Mesenchymal stem cell (in vitro differentiated cells and primary cell): ENCODE measurements at regions not wholly inside any gene's neighbourhood (a gene's known extent, or its start where the extent isn't known, plus 50 kb on each side); places are given as distances from the start of the nearest gene placed in this dataset.

Experiments used
- DNase-seq: peaks from one replicate; pipeline ENCODE4 v3.0.0-alpha.2; 2013
- H2AFZ ChIP-seq: one replicate; pipeline ENCODE4 v1.6.1; 2013; ENCODE audit warnings: low read depth, mild to moderate bottlenecking, control low read depth, inconsistent platforms, low read length, moderate library complexity
- H2AK5ac ChIP-seq: 2 replicates; pipeline ENCODE4 v1.6.1; 2013; ENCODE audit warnings: low read length, moderate library complexity, mild to moderate bottlenecking, inconsistent platforms; ENCODE audit not compliant: severe bottlenecking
- H2BK120ac ChIP-seq: one replicate; pipeline ENCODE4 v1.6.1; 2013; ENCODE audit warnings: low read depth, mild to moderate bottlenecking, inconsistent platforms, low read length, moderate library complexity
- H2BK12ac ChIP-seq, 2 experiments: one replicate each; pipeline ENCODE4 v1.6.1; 2013; ENCODE audit warnings: inconsistent platforms in 2 of 2, low read length in 2 of 2, mild to moderate bottlenecking in 2 of 2, moderate library complexity in 2 of 2, control low read depth in 1 of 2
- H2BK15ac ChIP-seq: one replicate; pipeline ENCODE4 v1.6.1; 2013; ENCODE audit warnings: mild to moderate bottlenecking, low read depth, inconsistent platforms; ENCODE audit not compliant: poor library complexity, severe bottlenecking
- H2BK5ac ChIP-seq: 2 replicates; pipeline ENCODE4 v1.6.1; 2013; ENCODE audit warnings: low read depth, mild to moderate bottlenecking, low read length, control low read depth, inconsistent platforms; ENCODE audit not compliant: poor library complexity, severe bottlenecking
- H3K14ac ChIP-seq, 2 experiments: one replicate each; pipeline ENCODE4 v1.6.1; 2013; ENCODE audit warnings: inconsistent platforms in 2 of 2, low read length in 2 of 2, control low read depth in 1 of 2, mild to moderate bottlenecking in 1 of 2, moderate library complexity in 1 of 2
- H3K18ac ChIP-seq, 2 experiments: one replicate each; pipeline ENCODE4 v1.6.1; 2013; ENCODE audit warnings: inconsistent platforms in 2 of 2, low read length in 2 of 2, control low read depth in 1 of 2, low read depth in 1 of 2, mild to moderate bottlenecking in 1 of 2
- H3K23ac ChIP-seq, 2 experiments: one replicate each; pipeline ENCODE4 v1.6.1; 2013; ENCODE audit warnings: inconsistent platforms in 2 of 2, low read length in 2 of 2, mild to moderate bottlenecking in 2 of 2, moderate library complexity in 2 of 2, control low read depth in 1 of 2
- H3K27ac ChIP-seq: 2 replicates; pipeline ENCODE4 v1.5.1; 2013; ENCODE audit warnings: mild to moderate bottlenecking, moderate library complexity, low read length, control low read depth, inconsistent platforms; ENCODE audit not compliant: poor library complexity, severe bottlenecking
- H3K27me3 ChIP-seq, 2 experiments: 2 replicates each; pipeline versions ENCODE4 v1.6.1 to v1.7.0; 2013; ENCODE audit warnings: low read length in 2 of 2, mild to moderate bottlenecking in 2 of 2, moderate library complexity in 2 of 2, control low read depth in 1 of 2, inconsistent platforms in 1 of 2; ENCODE audit not compliant: control insufficient read depth in 1 of 2, insufficient read depth in 1 of 2
- H3K36me3 ChIP-seq, 2 experiments: 2 replicates each; pipeline versions ENCODE4 v1.6.1 to v1.7.0; 2013; ENCODE audit warnings: low read length in 2 of 2, control low read depth in 1 of 2, inconsistent platforms in 1 of 2, low read depth in 1 of 2, mild to moderate bottlenecking in 1 of 2; ENCODE audit not compliant: insufficient read depth in 2 of 2, control insufficient read depth in 1 of 2
- H3K4ac ChIP-seq, 2 experiments: one replicate each; pipeline ENCODE4 v1.6.1; 2013; ENCODE audit warnings: inconsistent platforms in 2 of 2, low read length in 2 of 2, mild to moderate bottlenecking in 2 of 2, moderate library complexity in 2 of 2, control low read depth in 1 of 2, low read depth in 1 of 2
- H3K4me1 ChIP-seq: 2 replicates; pipeline ENCODE4 v1.6.1; 2013; ENCODE audit warnings: low read depth, low read length, control low read depth; ENCODE audit not compliant: control insufficient read depth, insufficient read depth
- H3K4me2 ChIP-seq: 2 replicates; pipeline ENCODE4 v1.6.1; 2013; ENCODE audit warnings: low read length, mild to moderate bottlenecking, inconsistent platforms; ENCODE audit not compliant: poor library complexity, severe bottlenecking
- H3K4me3 ChIP-seq, 2 experiments: 2 replicates each; pipeline versions ENCODE4 v1.5.1 to v1.7.0; 2013; ENCODE audit warnings: low read length in 2 of 2, mild to moderate bottlenecking in 2 of 2, control low read depth in 1 of 2, low read depth in 1 of 2; ENCODE audit not compliant: insufficient read depth in 1 of 2
- H3K79me1 ChIP-seq: replicated peaks from 2 replicates; pipeline ENCODE4 v1.6.1; 2013; ENCODE audit warnings: mild to moderate bottlenecking, control low read depth, low read length, inconsistent platforms; ENCODE audit not compliant: poor library complexity, severe bottlenecking
- H3K9ac ChIP-seq: 2 replicates; pipeline ENCODE4 v1.7.0; 2013; ENCODE audit warnings: mild to moderate bottlenecking, low read length, moderate library complexity
- H3K9me3 ChIP-seq: 2 replicates; pipeline ENCODE4 v1.7.0; 2013; ENCODE audit warnings: mild to moderate bottlenecking, low read length; ENCODE audit not compliant: control insufficient read depth
- H4K8ac ChIP-seq: one replicate; pipeline ENCODE4 v1.6.1; 2013; ENCODE audit warnings: inconsistent platforms, mild to moderate bottlenecking, low read length, moderate library complexity
- H4K91ac ChIP-seq: one replicate; pipeline ENCODE4 v1.6.1; 2013; ENCODE audit warnings: mild to moderate bottlenecking, low read length, inconsistent platforms
- whole genome bisulfite sequencing: methylation state at CpG from one replicate; pipeline ENCODE4 v1.1.7; 2013; ENCODE audit warnings: mixed read lengths; 5-methylcytosine and 5-hydroxymethylcytosine counted together

DNA sequence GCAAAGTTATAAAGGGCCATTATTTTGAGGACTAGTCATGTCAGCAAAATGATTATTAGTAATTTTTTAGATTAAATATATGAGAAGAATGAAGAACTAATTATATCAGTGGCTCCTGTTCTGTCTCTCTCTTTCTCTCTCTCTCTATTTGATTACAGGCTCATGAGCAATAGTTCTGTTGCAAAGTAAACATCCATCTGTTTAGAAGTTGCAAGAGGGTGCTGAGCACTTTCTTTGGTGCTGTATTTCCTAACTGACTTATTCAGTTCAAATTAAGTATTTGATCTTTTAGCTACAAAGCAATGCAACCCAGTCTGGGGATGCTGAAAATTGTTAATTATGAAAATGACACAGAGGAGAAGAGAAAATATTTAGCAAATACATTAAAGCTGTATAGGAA, 408.1 kb upstream of the UBE2E3 start:
- Histone ChIP-seq H2BK5ac (no peak overlapping the region), H2AK5ac (no peak overlapping the region), H4K91ac (no peak overlapping the region), H3K4me1 (no peaks in the 10 kb centered on the region), H3K4me2 (no peak overlapping the region), H3K36me3 (no peaks in the 10 kb centered on the region), H3K27me3 (no peaks in the 10 kb centered on the region), H3K4ac (no peak overlapping the region), H2AFZ (no peak overlapping the region), H3K23ac (no peak overlapping the region), H3K9ac (no peak overlapping the region), H3K4me3 (no peak overlapping the region), H3K18ac (no peak overlapping the region), H2BK12ac (no peak overlapping the region), H3K9me3 (no peaks in the 10 kb centered on the region), H3K14ac (no peak overlapping the region), H2BK15ac (no peak overlapping the region), H3K79me1 (no peaks in the 10 kb centered on the region), H3K27ac (no peak overlapping the region), H2BK120ac (no peak overlapping the region), H4K8ac (no peak overlapping the region)
- peak; percentile 45 for DNase-seq

DNA sequence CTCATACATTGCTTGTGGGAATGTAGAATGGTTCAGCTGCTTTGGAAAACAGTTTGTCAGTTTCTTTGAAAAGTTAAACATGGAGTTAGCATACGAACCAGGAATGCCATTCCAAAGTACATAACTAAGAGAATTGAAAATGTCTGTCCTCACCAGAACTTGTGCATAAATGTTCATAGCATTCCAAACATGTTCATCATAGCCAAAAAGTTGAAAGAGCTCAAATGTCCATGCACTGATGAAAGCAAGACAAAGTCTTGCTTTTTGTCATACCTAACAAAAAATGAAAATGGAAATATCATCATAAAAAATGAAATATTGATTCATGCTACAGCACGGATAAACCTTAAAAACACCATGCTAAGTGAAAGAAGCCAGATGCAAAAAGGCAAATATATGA, 408.8 kb upstream of the UBE2E3 start:
- no peaks in the 10 kb centered on the region for H3K4me1 ChIP-seq
- H3K79me1 ChIP-seq: no peaks in the 10 kb centered on the region
- no peaks in the 10 kb centered on the region for H3K27me3 ChIP-seq
- H3K18ac ChIP-seq: no peak overlapping the region
- H2AK5ac ChIP-seq: no peak overlapping the region
- H4K91ac ChIP-seq: no peak overlapping the region
- peak overlapping the region; percentile 38 for H3K9ac ChIP-seq
- peak overlapping the region; percentile 17 for H3K27ac ChIP-seq
- no peak overlapping the region for H3K4me3 ChIP-seq
- no peak overlapping the region for H3K4me2 ChIP-seq
- 0% methylated on average over 1 of the region's 2 CpGs for WGBS
- no peak overlapping the region for H2BK15ac ChIP-seq
- H2AFZ ChIP-seq: no peak overlapping the region
- no peak overlapping the region for H4K8ac ChIP-seq
- no peaks in the 10 kb centered on the region for H3K9me3 ChIP-seq
- H3K14ac ChIP-seq: no peak overlapping the region
- H3K4ac ChIP-seq: no peak overlapping the region
- DNase-seq: peak; percentile 30
- H3K36me3 ChIP-seq: no peaks in the 10 kb centered on the region
- H2BK120ac ChIP-seq: no peak overlapping the region
- no peak overlapping the region for H3K23ac ChIP-seq
- no peak overlapping the region for H2BK12ac ChIP-seq
- H2BK5ac ChIP-seq: no peak overlapping the region

DNA sequence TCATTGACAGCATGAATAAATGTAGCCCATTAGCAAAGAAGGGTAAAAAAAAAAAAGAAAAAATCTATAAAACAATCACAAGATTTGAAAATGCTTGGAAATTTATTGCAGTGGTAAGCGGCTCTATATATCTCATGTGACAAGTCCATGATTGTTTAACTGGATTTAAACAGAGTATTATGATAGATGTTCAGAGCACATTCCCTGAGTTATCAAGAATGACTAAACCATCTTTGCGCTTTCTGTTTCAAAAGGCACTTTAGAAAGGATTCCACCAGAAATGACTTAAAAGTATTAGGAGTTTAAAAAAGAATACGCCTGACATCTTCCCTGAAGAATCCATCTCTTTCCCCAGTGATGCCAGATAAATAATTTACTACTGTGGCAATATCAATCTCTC, 409.5 kb upstream of the UBE2E3 start:
- Histone ChIP-seq H3K27me3 (no peaks in the 10 kb centered on the region), H3K27ac (no peak overlapping the region), H3K4me2 (no peak overlapping the region), H4K91ac (no peak overlapping the region), H3K9ac (no peak overlapping the region), H3K79me1 (no peaks in the 10 kb centered on the region), H3K9me3 (no peaks in the 10 kb centered on the region), H3K4me3 (no peak overlapping the region), H3K14ac (no peak overlapping the region), H4K8ac (no peak overlapping the region), H3K4me1 (no peaks in the 10 kb centered on the region), H3K36me3 (no peaks in the 10 kb centered on the region), H2BK15ac (no peak overlapping the region), H2AK5ac (no peak overlapping the region), H2BK120ac (no peak overlapping the region), H2BK5ac (no peak overlapping the region), H3K23ac (no peak overlapping the region), H2BK12ac (no peak overlapping the region), H3K4ac (no peak overlapping the region), H2AFZ (no peak overlapping the region), H3K18ac (no peak overlapping the region)
- WGBS: 62% methylated on average over 3 of the region's 3 CpGs
- peak; percentile 33 for DNase-seq

DNA sequence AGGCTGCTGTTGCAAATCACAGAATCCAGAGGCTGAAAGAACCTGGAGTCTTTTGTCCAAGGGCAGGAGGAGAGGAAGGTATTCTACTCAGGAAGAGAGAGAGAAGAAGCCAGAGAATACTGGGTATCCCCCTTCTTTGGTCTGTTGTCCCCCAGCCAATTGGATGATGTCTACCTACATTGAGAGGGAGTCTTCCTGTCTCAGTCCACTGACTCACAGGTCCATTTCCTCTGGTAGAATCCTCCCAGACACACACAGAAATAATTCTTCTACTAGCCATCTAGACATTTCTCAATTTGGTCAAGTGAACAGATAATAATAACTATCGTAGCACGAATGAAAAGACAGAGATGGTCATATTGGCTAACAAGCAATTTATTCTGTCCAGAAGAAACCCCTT, 416.4 kb upstream of the UBE2E3 start:
- Histone ChIP-seq H2BK5ac (no peak overlapping the region), H3K4me3 (no peak overlapping the region), H2AFZ (no peak overlapping the region), H3K9me3 (no peaks in the 10 kb centered on the region), H3K4me2 (no peak overlapping the region), H4K8ac (no peak overlapping the region), H3K36me3 (no peaks in the 10 kb centered on the region), H3K4ac (no peak overlapping the region), H3K9ac (no peak overlapping the region), H2AK5ac (no peak overlapping the region), H2BK12ac (no peak overlapping the region), H3K23ac (no peak overlapping the region), H3K14ac (no peak overlapping the region), H3K4me1 (no peaks in the 10 kb centered on the region), H3K79me1 (no peaks in the 10 kb centered on the region), H3K18ac (no peak overlapping the region), H2BK15ac (no peak overlapping the region), H2BK120ac (no peak overlapping the region), H4K91ac (no peak overlapping the region), H3K27me3 (no peaks in the 10 kb centered on the region), H3K27ac (no peak overlapping the region)
- no CpG with 5 or more reads among the region's 2 CpGs for WGBS
- no peak for DNase-seq
